ENCODE measurements at regions not wholly inside any gene's neighbourhood (a gene's known extent, or its start where the extent isn't known, plus 50 kb on each side); places are given as distances from the start of the nearest gene placed in this dataset.

GRCh38 chr5:60355181-60355580, 344.8 kb downstream of the DEPDC1B start:
- Histone ChIP-seq H3K27ac (ENCODE audit: insufficient read depth, low read length) (no peak overlapping the region), H2BK15ac (ENCODE audit: low read depth, low read length) (no peak overlapping the region), H2BK5ac (ENCODE audit: low read depth, low read length, poor library complexity, severe bottlenecking) (no peak overlapping the region), H3K9ac (ENCODE audit: low read depth, low read length) (no peak overlapping the region), H3K9me1 (ENCODE audit: insufficient read depth, low read length) (no peaks in the 10 kb centered on the region), H2BK120ac (ENCODE audit: low read depth, low read length) (no peak overlapping the region), H2BK20ac (ENCODE audit: low read depth, low read length) (no peak overlapping the region), H4K91ac (ENCODE audit: insufficient read depth, low read depth, low read length) (no peak overlapping the region), H3K4ac (ENCODE audit: low read depth, low read length) (no peak overlapping the region), H3K4me1 (ENCODE audit: control insufficient read depth, insufficient read depth, low read length) (no peaks in the 10 kb centered on the region), H3K56ac (ENCODE audit: extremely low read depth, insufficient read depth, low read length) (no peak overlapping the region), H2AK5ac (ENCODE audit: low read depth, low read length) (no peak overlapping the region), H3K14ac (replicated peaks; ENCODE audit: low read depth, low read length) (no peak overlapping the region), H2AFZ (replicated peaks; ENCODE audit: low read length, poor library complexity) (no peak overlapping the region), H3K27me3 (ENCODE audit: control insufficient read depth, insufficient read depth, low read length) (no peaks in the 10 kb centered on the region), H3K23ac (ENCODE audit: low read depth, low read length) (no peak overlapping the region), H3K36me3 (ENCODE audit: control insufficient read depth, insufficient read depth, low read length) (no peaks in the 10 kb centered on the region), H3K79me1 (ENCODE audit: low read depth in 1 of 2, low read length in 2 of 2) (no peaks in the 10 kb centered on the region), H4K20me1 (ENCODE audit: insufficient read depth, low read length) (no peaks in the 10 kb centered on the region), H3K4me2 (ENCODE audit: low read depth, low read length) (no peak overlapping the region), H4K8ac (ENCODE audit: low read depth in 2 of 2, low read length in 2 of 2) (no peak overlapping the region), H3K4me3 (ENCODE audit: insufficient read depth, low read depth, low read length) (no peak overlapping the region), H3K18ac (ENCODE audit: low read depth, low read length) (no peak overlapping the region), H2AK9ac (replicated peaks; ENCODE audit: low read depth, low read length, poor library complexity) (no peak overlapping the region), H3K9me3 (ENCODE audit: control insufficient read depth, insufficient read depth, low read length) (no peaks in the 10 kb centered on the region), H4K5ac (ENCODE audit: low read depth, low read length) (no peak overlapping the region)
- ChIA-PET POLR2A (ENCODE audit: unreplicated experiment) (no interaction called here), CTCF (no interaction called here)
- ATAC-seq (ENCODE audit: low read depth), result no peak
- DNase-seq, result no peak
- dilution Hi-C loops (cut with HindIII; ENCODE audit: low sequenced_read_pairs, unreplicated experiment) (no loop called here), intact Hi-C loops (cut with micrococcal nuclease) (no loop called here), in situ Hi-C loops (cut with MboI; ENCODE audit: low sequenced_read_pairs) (no loop called here)
- no TSS peak for BruUV-seq (replicated peaks)
- TF ChIP-seq CEBPB (IDR thresholded peaks at IDR 0.05; ENCODE audit: low read depth, low read length) (no peak), POLR2A (IDR thresholded peaks at IDR 0.05; ENCODE audit: low read depth, low read length) (no peak), MAFK (IDR thresholded peaks at IDR 0.05; ENCODE audit: low read depth, low read length) (no peak), RAD21 (IDR thresholded peaks at IDR 0.05; ENCODE audit: low read length) (no peak), MXI1 (IDR thresholded peaks at IDR 0.05; ENCODE audit: borderline replicate concordance, low read depth, low read length) (no peak), BHLHE40 (IDR thresholded peaks at IDR 0.05; ENCODE audit: low read depth, low read length) (no peak), CTCF (conservative IDR thresholded peaks at IDR 0.05; ENCODE audit: low read depth, low read length) (no peak), NFE2L2 (IDR thresholded peaks at IDR 0.05; ENCODE audit: low read depth, low read length) (no peak), CHD1 (IDR thresholded peaks at IDR 0.05; ENCODE audit: low read depth, low read length) (no peak), ELK1 (IDR thresholded peaks at IDR 0.05; ENCODE audit: borderline replicate concordance, low read depth, low read length) (no peak), USF2 (IDR thresholded peaks at IDR 0.05; ENCODE audit: low read depth, low read length) (no peak), RFX5 (IDR thresholded peaks at IDR 0.05; ENCODE audit: low read depth, low read length) (no peak), MAZ (IDR thresholded peaks at IDR 0.05; ENCODE audit: borderline replicate concordance, low read depth, low read length) (no peak), SMC3 (IDR thresholded peaks at IDR 0.05; ENCODE audit: low read depth, low read length) (no peak), FOS (IDR thresholded peaks at IDR 0.05; ENCODE audit: low read depth, low read length) (no peak), RCOR1 (IDR thresholded peaks at IDR 0.05; ENCODE audit: insufficient replicate concordance, low read length) (no peak)
